Mucosa of rectum (tissue), 2 donors: ENCODE measurements at regions not wholly inside any gene's neighbourhood (a gene's known extent, or its start where the extent isn't known, plus 50 kb on each side); places are given as distances from the start of the nearest gene placed in this dataset.
"Not testable (repeated sequence)": the region's sequence is repeated elsewhere in the genome, so short reads cannot be mapped to it uniquely, and the experiment has no call there.

ENCODE experiments used
- H3K27ac ChIP-seq, 2 donors: one replicate each; pipeline ENCODE4 v1.7.0; 2013; ENCODE audit warnings: inconsistent platforms in 2 of 2, low read depth in 2 of 2, low read length in 2 of 2
- H3K27me3 ChIP-seq, 2 donors: one replicate each; pipeline ENCODE4 v1.7.0; 2013; ENCODE audit warnings: low read length in 2 of 2; ENCODE audit not compliant: control insufficient read depth in 2 of 2, insufficient read depth in 2 of 2
- H3K36me3 ChIP-seq, 2 donors: one replicate each; pipeline ENCODE4 v1.7.0; 2013; ENCODE audit warnings: low read length in 2 of 2; ENCODE audit not compliant: control insufficient read depth in 2 of 2, insufficient read depth in 2 of 2
- H3K4me1 ChIP-seq, 2 donors: one replicate each; pipeline ENCODE4 v1.7.0; 2013; ENCODE audit warnings: low read length in 2 of 2, mild to moderate bottlenecking in 1 of 2; ENCODE audit not compliant: control insufficient read depth in 2 of 2, insufficient read depth in 2 of 2
- H3K4me3 ChIP-seq, 2 donors: one replicate each; pipeline ENCODE4 v1.7.0; 2013; ENCODE audit warnings: low read length in 2 of 2
- H3K9ac ChIP-seq, 2 donors: one replicate each; pipeline ENCODE4 v1.7.0; 2013; ENCODE audit warnings: low read length in 2 of 2, low read depth in 1 of 2, mild to moderate bottlenecking in 1 of 2
- H3K9me3 ChIP-seq, 2 donors: one replicate each; pipeline ENCODE4 v1.7.0; 2013; ENCODE audit warnings: low read length in 2 of 2; ENCODE audit not compliant: control insufficient read depth in 2 of 2
- donor health status: healthy.
- donor health status: Normal muscosa, but diverticular disease.

DNA sequence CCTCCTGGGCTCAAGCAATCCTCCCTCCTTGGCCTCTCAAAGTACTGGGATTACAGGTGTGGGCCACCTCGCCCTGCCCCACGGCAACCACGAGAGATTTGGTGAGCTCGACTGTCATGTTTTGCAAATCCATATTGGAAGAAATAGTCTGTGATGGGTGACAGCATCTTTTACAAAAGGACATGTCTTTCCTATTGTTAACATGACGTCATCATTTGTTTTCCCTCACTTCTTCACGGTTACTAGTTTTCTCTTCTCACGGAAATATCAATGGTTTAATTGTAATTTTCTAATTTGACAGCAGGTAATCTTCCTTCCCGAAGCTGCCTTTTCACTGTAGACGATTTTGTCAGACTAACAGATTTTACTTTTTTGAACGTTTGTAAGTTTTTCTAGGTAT, 110.8 kb upstream of the GREM2 start:
- no peak overlapping the region for H3K9ac ChIP-seq
- H3K4me3 ChIP-seq, result no peak overlapping the region
- H3K9me3 ChIP-seq, result no peaks in the 10 kb centered on the region
- no peaks in the 10 kb centered on the region for H3K27me3 ChIP-seq
- H3K27ac ChIP-seq, result no peak overlapping the region
- H3K4me1 ChIP-seq, result no peaks in the 10 kb centered on the region
- H3K36me3 ChIP-seq, result no peaks in the 10 kb centered on the region

GRCh38 chr1:240720976-240721375, 109.0 kb upstream of the GREM2 start:
- H3K36me3 ChIP-seq, result no peaks in the 10 kb centered on the region
- no peak overlapping the region for H3K4me3 ChIP-seq
- no peak overlapping the region for H3K27ac ChIP-seq
- H3K9me3 ChIP-seq, result no peaks in the 10 kb centered on the region
- H3K4me1 ChIP-seq, result no peaks in the 10 kb centered on the region
- H3K9ac ChIP-seq, result no peak overlapping the region
- no peaks in the 10 kb centered on the region for H3K27me3 ChIP-seq

- Histone ChIP-seq H3K4me1 (no peaks in the 10 kb centered on the region), H3K4me3 (no peak overlapping the region), H3K27ac (no peak overlapping the region), H3K27me3 (no peaks in the 10 kb centered on the region), H3K36me3 (no peaks in the 10 kb centered on the region), H3K9me3 (no peaks in the 10 kb centered on the region), H3K9ac (no peak overlapping the region)
Observed at GRCh38 chr1:240719953-240720700, 108.2 kb upstream of the GREM2 start.

GRCh38 chr1:240716538-240716937, 104.6 kb upstream of the GREM2 start:
- H3K36me3 ChIP-seq, H3K4me1 ChIP-seq, H3K9me3 ChIP-seq, H3K9ac ChIP-seq, H3K27me3 ChIP-seq, H3K4me3 ChIP-seq, H3K27ac ChIP-seq: not testable (repeated sequence)

GRCh38 chr1:240714568-240715292, 102.8 kb upstream of the GREM2 start:
- Histone ChIP-seq H3K9ac (no peak overlapping the region), H3K4me3 (no peak overlapping the region), H3K27ac (no peak overlapping the region), H3K36me3 (no peaks in the 10 kb centered on the region), H3K4me1 (no peaks in the 10 kb centered on the region), H3K27me3 (peaks cover 0 to 2% of the 10 kb centered on the region in 2 donors), H3K9me3 (no peaks in the 10 kb centered on the region)

- Histone ChIP-seq H3K27ac (no peak overlapping the region), H3K9ac (no peak overlapping the region)
Observed at GRCh38 chr1:240712014-240712731, 100.2 kb upstream of the GREM2 start.

GRCh38 chr1:240711020-240711419, 99.1 kb upstream of the GREM2 start:
- Histone ChIP-seq H3K9ac (no peak overlapping the region), H3K4me3 (no peak overlapping the region), H3K36me3 (no peaks in the 10 kb centered on the region), H3K4me1 (no peaks in the 10 kb centered on the region), H3K9me3 (no peaks in the 10 kb centered on the region), H3K27ac (no peak overlapping the region), H3K27me3 (peaks cover 0 to 3% of the 10 kb centered on the region in 2 donors)

More at GRCh38 chr1:240712014-240712731, 100.2 kb upstream of the GREM2 start:
- no peak overlapping the region for H3K4me3 ChIP-seq
- no peaks in the 10 kb centered on the region for H3K9me3 ChIP-seq
- no peaks in the 10 kb centered on the region for H3K36me3 ChIP-seq
- peaks cover 0 to 3% of the 10 kb centered on the region in 2 donors for H3K27me3 ChIP-seq
- no peaks in the 10 kb centered on the region for H3K4me1 ChIP-seq

DNA sequence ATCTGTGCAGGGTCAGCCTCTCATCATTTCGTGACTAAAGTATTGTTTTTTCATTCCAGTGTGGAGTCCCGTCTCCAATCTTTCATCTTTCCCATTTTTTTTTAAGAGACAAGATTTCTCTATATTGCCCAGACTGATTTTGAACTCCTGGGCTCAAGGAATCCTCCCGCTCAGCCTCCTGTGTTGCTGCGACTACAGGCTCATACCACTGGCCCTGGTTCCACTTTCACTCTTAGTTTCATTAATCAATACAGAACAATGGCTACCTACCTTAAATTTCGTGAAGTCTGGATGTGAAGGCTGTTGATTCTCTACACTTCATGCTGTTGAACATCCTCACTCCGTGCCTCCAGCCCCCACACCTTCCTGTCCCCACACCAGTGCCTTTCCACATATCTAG, 97.7 kb upstream of the GREM2 start:
- no peaks in the 10 kb centered on the region for H3K9me3 ChIP-seq
- no peaks in the 10 kb centered on the region for H3K4me1 ChIP-seq
- H3K9ac ChIP-seq, result no peak overlapping the region
- H3K27ac ChIP-seq, result no peak overlapping the region
- no peaks in the 10 kb centered on the region for H3K36me3 ChIP-seq
- peaks cover 0 to 3% of the 10 kb centered on the region in 2 donors for H3K27me3 ChIP-seq
- H3K4me3 ChIP-seq, result peak overlapping the region in 1 of 2 donors; percentile 23

GRCh38 chr1:240706150-240706935, 94.4 kb upstream of the GREM2 start:
- Histone ChIP-seq H3K4me3 (no peak overlapping the region), H3K4me1 (no peaks in the 10 kb centered on the region), H3K9ac (no peak overlapping the region), H3K27ac (no peak overlapping the region), H3K9me3 (no peaks in the 10 kb centered on the region), H3K36me3 (no peaks in the 10 kb centered on the region), H3K27me3 (peaks cover 0 to 3% of the 10 kb centered on the region in 2 donors)
